OCI-LY3 (cell line): ENCODE measurements at regions not wholly inside any gene's neighbourhood (a gene's known extent, or its start where the extent isn't known, plus 50 kb on each side); places are given as distances from the start of the nearest gene placed in this dataset.

Experiments used
- H2AFZ ChIP-seq: fragments of 200-600, 300-600 bp; shearing (Covaris generic); 2 replicates; pipeline ENCODE4 v1.6.0; 2014; ENCODE audit warnings: antibody characterized with exemption, low read depth, low read length
- H3K27ac ChIP-seq: fragments of 200-600, 300-600 bp; sonication (generic); 2 replicates; pipeline ENCODE4 v1.5.1; 2014; ENCODE audit warnings: mild to moderate bottlenecking, low read length, moderate library complexity, mixed read lengths
- H3K27me3 ChIP-seq: fragments of 200-600, 300-600 bp; sonication (generic); 2 replicates; pipeline ENCODE4 v1.6.1; 2014; ENCODE audit warnings: low read depth, low read length, mixed read lengths
- H3K36me3 ChIP-seq: fragments of 200-600, 300-600 bp; sonication (generic); replicated peaks from 2 replicates; pipeline ENCODE3; 2014; ENCODE audit warnings: low read depth, low read length, mixed read lengths
- H3K4me1 ChIP-seq: fragments of 300-600, 200-600 bp; sonication (generic); 2 replicates; pipeline ENCODE4 v1.6.1; 2014; ENCODE audit warnings: low read length, mixed read lengths
- H3K4me2 ChIP-seq: fragments of 200-600, 300-600 bp; sonication (generic); 2 replicates; pipeline ENCODE4 v1.6.1; 2014; ENCODE audit warnings: low read length, mixed read lengths
- H3K4me3 ChIP-seq: fragments of 300-600, 200-600 bp; sonication (generic); 2 replicates; pipeline ENCODE4 v1.5.1; 2014; ENCODE audit warnings: antibody characterized with exemption, mild to moderate bottlenecking, low read length, moderate library complexity
- H3K79me2 ChIP-seq: fragments of 300-600, 200-600 bp; shearing (Covaris generic); 2 replicates; pipeline ENCODE4 v1.6.1; 2014; ENCODE audit warnings: mild to moderate bottlenecking, low read length, mixed read lengths
- H3K9ac ChIP-seq: fragments of 300-600, 200-600 bp; shearing (Covaris generic); 2 replicates; pipeline ENCODE4 v1.6.0; 2014; ENCODE audit warnings: mild to moderate bottlenecking, low read length, moderate library complexity
- H3K9me3 ChIP-seq: fragments of 200-600, 300-600 bp; shearing (Covaris generic); 2 replicates; pipeline ENCODE4 v1.6.1; 2014; ENCODE audit warnings: low read length, mixed read lengths; ENCODE audit not compliant: insufficient read depth
- H4K20me1 ChIP-seq: fragments of 200-600, 300-600 bp; sonication (generic); 2 replicates; pipeline ENCODE4 v1.6.1; 2016; ENCODE audit warnings: low read length, mixed read lengths; ENCODE audit not compliant: insufficient read depth
- EZH2phosphoT487 ChIP-seq: fragments of 200-600 bp; shearing (Covaris generic); IDR thresholded peaks from 2 replicates; pipeline ENCODE4 v1.6.1; 2018; ENCODE audit warnings: antibody characterized with exemption, mixed run types, low read depth
- TF ChIP-seq, protein P1 (sequence below): fragments of 200-600, 300-600 bp; sonication (generic); IDR thresholded peaks from 2 replicates; pipeline ENCODE4 v1.5.1; 2014; ENCODE audit warnings: antibody characterized with exemption, low read length, low read depth

DNA sequence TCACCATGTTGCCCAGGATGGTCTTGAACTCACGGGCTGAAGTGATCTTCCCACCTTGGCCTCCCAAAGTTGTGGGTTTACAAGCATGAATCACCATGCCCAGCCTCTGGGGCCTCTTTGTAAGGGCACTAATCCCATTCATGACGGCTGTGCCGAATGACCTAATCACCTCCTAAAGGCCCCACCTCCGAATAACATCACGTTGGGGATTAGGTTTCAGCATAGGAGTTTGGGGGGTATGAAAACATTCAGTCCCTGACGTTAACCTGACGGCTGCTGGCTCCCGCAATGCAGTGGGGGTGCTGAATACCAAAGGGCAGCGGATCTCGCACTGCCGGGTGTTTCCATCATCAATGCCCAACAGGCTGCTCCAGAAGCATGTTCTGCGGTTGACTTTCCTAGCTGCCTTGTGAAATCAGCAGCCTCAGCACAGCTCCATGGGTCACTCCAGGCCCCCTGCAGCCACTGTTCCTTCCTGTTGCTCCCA is 120.8 kb upstream of the SEC14L1 start:
- H2AFZ ChIP-seq: no peak overlapping the region
- H3K4me3 ChIP-seq: no peak overlapping the region
- no peaks in the 10 kb centered on the region for H3K9me3 ChIP-seq
- no peaks in the 10 kb centered on the region for H3K4me1 ChIP-seq
- no peaks in the 10 kb centered on the region for H4K20me1 ChIP-seq
- no peak overlapping the region for H3K27ac ChIP-seq
- no peak overlapping the region for H3K4me2 ChIP-seq
- no peak overlapping the region for H3K9ac ChIP-seq
- H3K27me3 ChIP-seq: peaks cover 9% of the 10 kb centered on the region; the same call in 1 of the 2 replicates
- no peaks in the 10 kb centered on the region for H3K79me2 ChIP-seq
- H3K36me3 ChIP-seq: no peaks in the 10 kb centered on the region
- TF ChIP-seq, protein P1, sequence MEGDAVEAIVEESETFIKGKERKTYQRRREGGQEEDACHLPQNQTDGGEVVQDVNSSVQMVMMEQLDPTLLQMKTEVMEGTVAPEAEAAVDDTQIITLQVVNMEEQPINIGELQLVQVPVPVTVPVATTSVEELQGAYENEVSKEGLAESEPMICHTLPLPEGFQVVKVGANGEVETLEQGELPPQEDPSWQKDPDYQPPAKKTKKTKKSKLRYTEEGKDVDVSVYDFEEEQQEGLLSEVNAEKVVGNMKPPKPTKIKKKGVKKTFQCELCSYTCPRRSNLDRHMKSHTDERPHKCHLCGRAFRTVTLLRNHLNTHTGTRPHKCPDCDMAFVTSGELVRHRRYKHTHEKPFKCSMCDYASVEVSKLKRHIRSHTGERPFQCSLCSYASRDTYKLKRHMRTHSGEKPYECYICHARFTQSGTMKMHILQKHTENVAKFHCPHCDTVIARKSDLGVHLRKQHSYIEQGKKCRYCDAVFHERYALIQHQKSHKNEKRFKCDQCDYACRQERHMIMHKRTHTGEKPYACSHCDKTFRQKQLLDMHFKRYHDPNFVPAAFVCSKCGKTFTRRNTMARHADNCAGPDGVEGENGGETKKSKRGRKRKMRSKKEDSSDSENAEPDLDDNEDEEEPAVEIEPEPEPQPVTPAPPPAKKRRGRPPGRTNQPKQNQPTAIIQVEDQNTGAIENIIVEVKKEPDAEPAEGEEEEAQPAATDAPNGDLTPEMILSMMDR: no peak
- TF ChIP-seq EZH2phosphoT487: no peak

DNA sequence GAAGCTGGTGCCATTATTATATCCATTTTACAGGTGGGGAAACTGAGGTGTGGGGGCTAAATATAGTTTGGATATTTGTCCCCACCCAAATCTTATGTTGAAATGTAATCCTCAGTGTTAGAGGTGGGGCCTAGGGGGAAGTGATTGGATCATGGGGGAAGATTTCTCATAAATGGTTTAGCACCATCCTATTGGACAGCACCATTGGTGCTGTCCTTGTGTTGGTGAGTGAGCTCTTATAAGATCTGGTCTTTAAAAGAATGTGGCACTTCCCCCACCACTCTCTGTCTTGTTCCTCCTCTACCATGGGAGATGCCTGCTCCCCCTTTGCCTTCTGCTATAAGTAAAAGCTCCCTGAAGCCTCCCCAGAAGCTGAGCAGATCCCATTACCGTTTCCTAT is 119.8 kb upstream of the SEC14L1 start:
- H3K27me3 ChIP-seq: peaks cover 14% of the 10 kb centered on the region

DNA sequence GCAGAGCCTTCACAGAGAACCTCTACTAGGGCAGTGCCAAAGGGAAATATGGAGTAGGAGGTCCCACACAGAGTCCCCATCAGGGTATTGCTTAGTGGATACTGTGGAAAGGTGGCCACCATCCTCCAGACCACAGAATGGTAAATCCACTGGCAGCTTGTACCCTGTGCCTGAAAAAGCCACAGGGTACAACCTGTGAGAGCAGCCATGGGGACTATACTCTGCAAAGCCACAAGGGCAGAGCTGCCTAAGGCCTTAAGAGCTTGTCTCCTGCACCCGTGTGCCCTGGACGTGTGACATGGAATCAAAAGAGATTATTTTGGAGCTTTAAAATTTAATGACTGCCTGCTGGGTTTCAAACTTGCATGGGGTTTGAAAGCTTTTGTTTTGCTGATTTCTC is 118.0 kb upstream of the SEC14L1 start:
- H3K36me3 ChIP-seq: no peaks in the 10 kb centered on the region
- no peak for TF ChIP-seq EZH2phosphoT487
- TF ChIP-seq, protein P1: no peak
- no peak overlapping the region for H3K27ac ChIP-seq
- H3K4me3 ChIP-seq: no peak overlapping the region
- H3K4me1 ChIP-seq: no peaks in the 10 kb centered on the region
- H3K27me3 ChIP-seq: peaks cover 14% of the 10 kb centered on the region
- no peak overlapping the region for H3K9ac ChIP-seq
- no peaks in the 10 kb centered on the region for H4K20me1 ChIP-seq
- H2AFZ ChIP-seq: no peak overlapping the region
- no peaks in the 10 kb centered on the region for H3K9me3 ChIP-seq
- H3K79me2 ChIP-seq: no peaks in the 10 kb centered on the region
- H3K4me2 ChIP-seq: no peak overlapping the region

More for the DNA sequence above, 119.8 kb upstream of the SEC14L1 start:
- no peak overlapping the region for H2AFZ ChIP-seq
- H3K79me2 ChIP-seq: no peaks in the 10 kb centered on the region
- H3K36me3 ChIP-seq: no peaks in the 10 kb centered on the region
- no peak for TF ChIP-seq EZH2phosphoT487
- TF ChIP-seq, protein P1: no peak
- H4K20me1 ChIP-seq: no peaks in the 10 kb centered on the region
- H3K9me3 ChIP-seq: no peaks in the 10 kb centered on the region
- no peak overlapping the region for H3K9ac ChIP-seq
- no peaks in the 10 kb centered on the region for H3K4me1 ChIP-seq
- H3K4me2 ChIP-seq: no peak overlapping the region
- no peak overlapping the region for H3K27ac ChIP-seq
- no peak overlapping the region for H3K4me3 ChIP-seq

DNA sequence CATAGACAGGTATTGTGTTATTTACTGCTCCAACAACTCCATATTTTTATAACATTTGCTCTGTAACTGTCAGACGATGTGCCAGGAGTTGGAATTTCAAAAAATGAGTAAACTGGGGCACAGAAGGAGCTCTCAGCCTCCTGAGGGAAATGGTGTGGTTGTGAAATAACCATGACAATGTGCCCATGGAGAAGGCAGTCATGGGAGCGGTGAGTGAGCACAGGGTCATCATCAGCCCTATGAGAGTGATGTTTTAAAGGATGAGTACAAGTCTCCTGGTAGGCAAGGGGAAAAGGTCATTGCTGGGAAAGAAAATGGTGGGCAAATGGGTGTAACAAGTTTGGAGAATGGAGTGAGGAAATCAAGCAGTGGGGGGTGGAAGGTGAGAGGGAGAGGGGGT is 115.0 kb upstream of the SEC14L1 start:
- Histone ChIP-seq H2AFZ (no peak overlapping the region), H3K9ac (no peak overlapping the region), H4K20me1 (no peaks in the 10 kb centered on the region), H3K27me3 (peaks cover 14% of the 10 kb centered on the region), H3K4me2 (no peak overlapping the region), H3K9me3 (no peaks in the 10 kb centered on the region), H3K27ac (no peak overlapping the region), H3K4me3 (no peak overlapping the region), H3K4me1 (no peaks in the 10 kb centered on the region), H3K79me2 (no peaks in the 10 kb centered on the region), H3K36me3 (no peaks in the 10 kb centered on the region)
- TF ChIP-seq, protein P1: no peak
- no peak for TF ChIP-seq EZH2phosphoT487
